Naive B cell (primary cell): ENCODE measurements at regions not wholly inside any gene's neighbourhood (a gene's known extent, or its start where the extent isn't known, plus 50 kb on each side); places are given as distances from the start of the nearest gene placed in this dataset.
"Not testable (repeated sequence)": the region's sequence is repeated elsewhere in the genome, so short reads cannot be mapped to it uniquely, and the experiment has no call there.

Experiments used
- ATAC-seq, 2 donors: fragments of 150-1000 bp; cut with Tn5 transposase; 2 replicates each; pipeline ENCODE4 v1.10.0; 2021; ENCODE audit warnings: low read depth in 2 of 2, mild to moderate bottlenecking in 2 of 2, moderate library complexity in 2 of 2
- DNase-seq: peaks from one replicate; pipeline ENCODE4 v3.0.0; 2022
- H3K27ac Mint-ChIP-seq, 6 donors: one replicate each; pipeline ENCODE4 v1.8.0; 2020 to 2022; ENCODE audit warnings: mild to moderate bottlenecking in 6 of 6, mixed read lengths in 6 of 6, moderate library complexity in 5 of 6, inconsistent platforms in 2 of 6
- H3K27me3 Mint-ChIP-seq, 3 donors: one replicate each; pipeline ENCODE4 v1.8.0; 2021 to 2022; ENCODE audit warnings: mixed read lengths in 3 of 3, mild to moderate bottlenecking in 1 of 3
- H3K36me3 Mint-ChIP-seq, 2 donors: one replicate each; pipeline ENCODE4 v1.8.0; 2020 to 2022; ENCODE audit warnings: mixed read lengths in 2 of 2, inconsistent platforms in 1 of 2, mild to moderate bottlenecking in 1 of 2
- H3K4me1 Mint-ChIP-seq, 3 donors: one replicate each; pipeline ENCODE4 v1.8.0; 2020 to 2022; ENCODE audit warnings: mixed read lengths in 3 of 3, inconsistent platforms in 1 of 3, mild to moderate bottlenecking in 1 of 3, moderate library complexity in 1 of 3
- H3K4me3 Mint-ChIP-seq, 8 donors: one replicate each; pipeline ENCODE4 v1.8.0; 2020 to 2022; ENCODE audit warnings: mild to moderate bottlenecking in 8 of 8, mixed read lengths in 8 of 8, moderate library complexity in 8 of 8, inconsistent platforms in 2 of 8
- H3K9me3 Mint-ChIP-seq, 7 donors: one replicate each; pipeline ENCODE4 v1.8.0; 2020 to 2022; ENCODE audit warnings: mixed read lengths in 7 of 7, mild to moderate bottlenecking in 5 of 7, inconsistent platforms in 2 of 7, moderate library complexity in 1 of 7

DNA sequence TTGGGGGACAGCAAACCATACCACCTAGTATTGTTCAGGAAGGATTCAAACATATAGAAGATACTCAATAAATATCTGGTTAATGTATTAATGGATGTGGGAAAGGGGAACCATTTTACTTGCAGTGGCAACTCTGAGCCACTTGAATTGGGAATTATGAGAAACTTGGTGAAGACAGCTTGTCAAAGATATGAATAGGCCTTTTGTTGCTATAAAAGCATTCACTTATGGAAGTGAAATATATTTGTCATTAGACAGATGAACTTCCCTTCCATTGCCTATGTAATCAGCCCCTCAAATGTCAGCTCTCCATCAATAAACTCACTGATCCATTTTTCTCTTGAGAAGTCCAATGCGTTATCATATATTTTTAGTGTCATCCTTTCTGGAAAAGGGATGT lies 56.1 kb downstream of the GPR85 start:
- H3K36me3 Mint-ChIP-seq, result no peaks in the 10 kb centered on the region
- no peaks in the 10 kb centered on the region for H3K4me1 Mint-ChIP-seq
- ATAC-seq (no peak), DNase-seq (no peak)
- peaks cover 13 to 26% (median 16%) of the 10 kb centered on the region in 3 donors for H3K27me3 Mint-ChIP-seq
- no peak overlapping the region for H3K27ac Mint-ChIP-seq
- no peaks in the 10 kb centered on the region for H3K9me3 Mint-ChIP-seq
- H3K4me3 Mint-ChIP-seq, result no peak overlapping the region

DNA sequence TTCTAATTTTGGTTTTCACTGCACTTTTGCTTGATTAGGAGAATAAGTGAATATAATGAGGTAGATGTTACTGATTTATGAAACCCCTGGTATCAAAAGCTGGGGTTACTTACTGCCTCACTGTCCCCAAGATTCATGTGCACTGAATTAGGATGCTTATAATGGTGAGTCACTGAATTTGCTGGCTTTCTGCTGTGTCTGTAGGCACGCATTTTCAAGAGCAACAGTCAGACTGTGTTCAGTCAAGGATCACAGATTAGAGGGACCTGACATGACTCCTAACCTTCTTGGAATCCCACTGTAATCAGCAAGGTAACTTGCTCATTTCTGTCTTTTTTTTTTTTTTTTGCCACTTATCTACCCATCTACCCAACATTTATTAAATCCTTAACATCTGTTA lies 59.7 kb downstream of the GPR85 start:
- ATAC-seq (no peak), DNase-seq (no peak)
- H3K36me3 Mint-ChIP-seq, result no peaks in the 10 kb centered on the region
- no peak overlapping the region for H3K4me3 Mint-ChIP-seq
- peaks cover 5 to 22% (median 8%) of the 10 kb centered on the region in 3 donors for H3K27me3 Mint-ChIP-seq
- H3K9me3 Mint-ChIP-seq, result peaks cover 0 to 20% (median 7%) of the 10 kb centered on the region in 7 donors
- H3K27ac Mint-ChIP-seq, result peak overlapping the region in 1 of 6 donors; percentile 49
- no peaks in the 10 kb centered on the region for H3K4me1 Mint-ChIP-seq

DNA sequence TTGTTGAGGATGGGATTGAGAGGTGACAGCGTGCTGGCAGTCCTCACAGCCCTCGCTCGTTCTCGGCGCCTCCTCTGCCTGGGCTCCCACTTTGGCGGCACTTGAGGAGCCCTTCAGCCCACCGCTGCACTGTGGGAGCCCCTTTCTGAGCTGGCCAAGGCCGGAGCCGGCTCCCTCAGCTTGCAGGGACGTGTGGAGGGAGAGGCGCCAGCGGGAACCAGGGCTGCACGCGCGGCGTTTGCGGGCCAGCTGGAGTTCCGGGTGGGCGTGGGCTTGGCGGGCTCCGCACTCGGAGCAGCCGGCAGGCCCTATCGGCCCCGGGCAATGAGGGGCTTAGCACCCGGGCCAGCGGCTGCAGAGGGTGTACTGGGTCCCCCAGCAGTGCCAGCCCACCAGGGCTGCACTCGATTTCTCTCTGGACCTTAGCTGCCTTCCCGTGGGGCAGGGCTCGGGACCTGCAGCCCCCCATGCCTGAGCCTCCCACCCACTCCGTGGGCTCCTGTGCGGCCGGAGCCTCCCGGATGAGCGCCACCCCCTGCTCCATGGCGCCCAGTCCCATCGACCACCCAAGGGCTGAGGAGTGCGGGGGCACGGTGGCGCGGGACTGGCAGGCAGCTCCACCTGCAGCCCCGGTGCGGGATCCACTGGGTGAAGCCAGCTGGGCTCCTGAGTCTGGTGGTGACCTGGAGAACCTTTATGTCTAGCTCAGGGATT lies 69.3 kb downstream of the GPR85 start:
- Mint-ChIP-seq H3K9me3 (peaks cover 4 to 25% (median 12%) of the 10 kb centered on the region in 7 donors), H3K36me3 (peaks cover 7 to 15% of the 10 kb centered on the region in 2 donors)
- not testable (repeated sequence) for H3K27ac Mint-ChIP-seq, ATAC-seq, H3K4me3 Mint-ChIP-seq, H3K27me3 Mint-ChIP-seq, DNase-seq, H3K4me1 Mint-ChIP-seq

DNA sequence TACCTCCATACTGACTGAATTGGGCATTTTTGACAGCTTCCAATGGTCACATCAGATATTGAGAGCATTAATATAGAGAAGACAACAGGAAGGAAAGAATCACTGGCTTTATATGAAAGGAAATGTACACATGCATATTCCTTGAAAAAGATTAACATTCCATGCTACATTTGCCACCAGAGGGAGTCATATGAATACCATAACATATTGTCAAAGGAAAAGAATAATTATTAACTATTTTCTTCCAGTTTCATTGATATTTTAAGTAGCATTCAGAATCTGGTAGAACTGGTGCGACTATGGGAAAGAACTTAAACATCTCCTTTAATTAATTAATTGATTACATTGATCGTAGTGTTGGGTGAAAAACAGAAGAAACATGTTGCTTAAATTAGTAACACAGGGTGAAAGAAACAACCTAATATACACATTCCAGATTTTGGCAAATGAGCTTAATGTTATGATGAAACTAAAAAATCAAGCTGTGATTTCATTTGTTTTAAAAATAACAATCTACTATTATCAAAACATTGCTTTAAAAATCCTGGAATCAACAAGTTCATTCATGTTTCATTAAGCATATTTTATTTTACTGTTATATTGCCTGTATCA lies 71.5 kb downstream of the GPR85 start:
- Mint-ChIP-seq H3K27me3 (no peaks in the 10 kb centered on the region), H3K4me3 (no peak overlapping the region), H3K27ac (no peak overlapping the region), H3K36me3 (peaks cover 9 to 25% of the 10 kb centered on the region in 2 donors), H3K9me3 (peaks cover 6 to 27% (median 10%) of the 10 kb centered on the region in 7 donors), H3K4me1 (no peaks in the 10 kb centered on the region)
- DNase-seq (no peak), ATAC-seq (no peak)

DNA sequence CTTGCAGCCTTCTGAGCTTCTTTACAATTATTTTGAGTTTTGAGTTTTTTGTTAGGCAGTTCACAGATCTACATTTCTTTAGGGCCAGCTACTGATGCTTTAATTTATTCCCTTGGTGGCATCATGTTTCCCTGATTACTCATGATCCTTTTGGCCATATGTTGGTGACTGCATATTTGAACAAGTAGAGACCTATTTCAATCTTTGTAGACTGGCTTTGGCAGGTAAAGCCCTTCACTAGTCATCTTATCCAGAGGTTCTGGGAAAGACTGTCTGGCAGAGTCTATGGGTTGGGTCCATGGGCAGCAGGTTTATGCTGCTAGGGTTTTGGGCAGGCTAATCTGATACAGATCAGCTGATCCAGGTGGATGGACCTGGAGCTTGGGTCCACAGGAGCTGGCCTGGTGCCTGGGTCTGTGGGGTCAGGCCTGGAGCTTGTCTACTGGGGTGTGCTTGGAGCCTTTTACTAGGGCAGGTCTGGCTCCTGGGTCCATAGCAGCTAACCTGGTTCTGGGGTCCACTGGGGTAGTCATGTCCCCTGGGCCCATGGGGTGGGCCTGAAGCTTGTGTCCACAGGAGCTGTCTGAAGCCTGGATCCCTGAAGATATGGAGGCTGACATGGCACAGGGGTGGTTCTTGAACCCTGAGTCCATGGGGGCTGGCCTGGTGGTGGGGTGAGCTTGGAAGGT lies 72.7 kb downstream of the GPR85 start:
- H3K9me3 Mint-ChIP-seq, result peaks cover 6 to 27% (median 10%) of the 10 kb centered on the region in 7 donors
- peaks cover 9 to 25% of the 10 kb centered on the region in 2 donors for H3K36me3 Mint-ChIP-seq
- no peak for ATAC-seq
- H3K27me3 Mint-ChIP-seq, result peaks cover 0 to 8% (median 6%) of the 10 kb centered on the region in 3 donors
- DNase-seq, result no peak
- no peak overlapping the region for H3K4me3 Mint-ChIP-seq
- no peak overlapping the region for H3K27ac Mint-ChIP-seq
- H3K4me1 Mint-ChIP-seq, result no peaks in the 10 kb centered on the region

DNA sequence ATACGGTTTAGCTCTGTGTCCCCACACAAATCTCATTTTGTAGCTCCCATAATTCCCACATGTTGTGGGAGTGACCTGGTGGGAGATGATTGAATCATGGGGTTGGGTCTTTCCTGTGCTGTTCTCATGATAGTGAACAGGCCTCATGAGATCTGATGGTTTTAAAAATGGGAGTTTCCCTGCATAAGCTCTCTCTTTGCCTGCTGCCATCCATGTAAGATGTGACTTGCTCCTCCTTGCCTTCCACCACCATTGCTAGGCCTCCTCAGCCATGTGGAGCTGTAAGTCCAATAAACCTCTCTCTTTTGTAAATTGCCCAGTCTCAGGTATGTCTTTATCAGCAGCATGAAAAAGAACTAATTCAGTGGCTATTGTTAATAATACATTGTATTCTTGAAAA lies 73.8 kb downstream of the GPR85 start:
- ATAC-seq, H3K4me1 Mint-ChIP-seq, H3K27ac Mint-ChIP-seq, H3K27me3 Mint-ChIP-seq, DNase-seq, H3K4me3 Mint-ChIP-seq: not testable (repeated sequence)
- H3K9me3 Mint-ChIP-seq, result peaks cover 5 to 27% (median 10%) of the 10 kb centered on the region in 7 donors
- peaks cover 9 to 25% of the 10 kb centered on the region in 2 donors for H3K36me3 Mint-ChIP-seq

DNA sequence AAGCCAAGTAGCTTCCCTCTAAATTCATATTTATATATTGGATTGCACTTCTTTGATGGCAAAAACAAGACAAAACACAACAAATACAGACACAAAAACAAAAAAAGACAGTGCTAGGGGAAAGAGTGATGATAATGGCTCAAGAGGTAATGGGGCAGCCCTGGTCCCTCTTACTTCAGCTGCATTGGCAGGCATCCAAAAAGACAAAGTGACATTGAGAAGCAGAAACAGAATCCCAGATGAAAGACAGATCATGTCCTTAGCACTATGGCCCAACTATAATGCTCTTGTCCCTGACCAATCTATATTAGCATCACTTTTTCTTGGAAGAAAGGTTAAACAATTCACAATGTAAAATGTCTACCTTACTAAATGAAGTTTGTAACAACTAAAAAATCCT lies 76.2 kb downstream of the GPR85 start:
- ATAC-seq, result no peak
- DNase-seq, result no peak
- Mint-ChIP-seq H3K27me3 (peaks cover 4 to 11% (median 8%) of the 10 kb centered on the region in 3 donors), H3K36me3 (peaks cover 9 to 25% of the 10 kb centered on the region in 2 donors), H3K4me1 (no peaks in the 10 kb centered on the region), H3K4me3 (no peak overlapping the region), H3K9me3 (peaks cover 10 to 27% (median 18%) of the 10 kb centered on the region in 7 donors), H3K27ac (peak overlapping the region in 1 of 6 donors; percentile 32)

DNA sequence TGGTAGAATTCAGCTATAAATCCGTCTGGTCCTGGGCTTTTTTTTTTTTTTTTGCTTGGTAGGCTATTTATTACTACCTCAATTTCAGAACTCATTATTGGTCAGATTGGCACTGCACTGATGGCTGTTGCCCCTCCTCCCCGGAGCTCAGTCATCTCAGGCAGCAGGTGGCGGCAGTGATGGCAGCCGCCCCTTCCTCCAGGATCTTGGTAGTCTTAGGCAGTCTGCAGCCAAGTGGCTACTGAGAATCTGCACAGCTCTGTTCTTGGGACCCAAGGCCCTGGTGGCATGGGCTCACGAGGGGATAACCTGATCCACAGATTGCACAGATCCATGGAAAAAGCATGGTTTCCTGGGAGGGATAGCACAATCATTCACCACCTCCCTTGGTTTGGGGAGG lies 77.9 kb downstream of the GPR85 start:
- Mint-ChIP-seq H3K4me1 (no peaks in the 10 kb centered on the region), H3K27ac (no peak overlapping the region), H3K27me3 (peaks cover 4 to 11% (median 9%) of the 10 kb centered on the region in 3 donors), H3K4me3 (no peak overlapping the region), H3K36me3 (peaks cover 9 to 25% of the 10 kb centered on the region in 2 donors), H3K9me3 (peaks cover 10 to 26% (median 18%) of the 10 kb centered on the region in 7 donors)
- DNase-seq (no peak), ATAC-seq (no peak)

DNA sequence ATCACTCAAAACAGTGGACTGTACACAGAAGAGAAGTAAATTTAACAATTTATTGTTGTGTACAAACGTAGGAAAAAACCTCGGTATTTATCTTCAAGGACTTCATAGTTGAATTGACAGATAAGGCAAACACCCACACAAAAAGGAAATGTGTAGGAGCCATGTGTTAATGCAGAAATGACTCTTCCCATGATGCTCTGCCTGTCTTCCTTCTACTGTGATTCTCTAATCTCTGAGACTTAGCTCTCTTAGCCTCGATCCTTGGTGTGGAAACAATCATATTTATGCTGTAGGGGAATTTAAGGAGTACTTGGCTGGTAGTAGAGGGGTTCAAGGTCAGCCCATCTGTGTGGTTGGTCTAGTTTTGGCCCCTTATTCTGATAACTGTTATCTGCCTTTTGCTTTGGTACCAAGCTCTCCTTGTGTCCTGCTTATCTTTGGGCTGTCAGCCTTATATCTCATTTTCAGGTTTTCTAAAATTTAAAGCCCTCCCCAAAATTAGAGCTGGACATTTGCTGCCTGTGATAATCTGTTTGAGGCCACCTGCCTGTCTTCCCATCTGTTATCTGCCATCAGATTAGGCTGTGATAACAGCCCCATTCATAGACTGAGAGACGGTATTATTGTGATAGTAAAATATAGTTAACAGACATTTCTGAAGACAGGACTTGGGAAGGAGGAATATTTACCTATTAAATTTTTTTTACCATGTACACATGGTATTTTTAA lies 81.7 kb downstream of the GPR85 start:
- ATAC-seq, result no peak
- Mint-ChIP-seq H3K36me3 (no peaks in the 10 kb centered on the region), H3K4me3 (no peak overlapping the region), H3K9me3 (peaks cover 0 to 12% (median 0%) of the 10 kb centered on the region in 7 donors), H3K27me3 (peaks cover 8 to 17% (median 16%) of the 10 kb centered on the region in 3 donors), H3K27ac (no peak overlapping the region), H3K4me1 (no peaks in the 10 kb centered on the region)
- DNase-seq, result no peak

DNA sequence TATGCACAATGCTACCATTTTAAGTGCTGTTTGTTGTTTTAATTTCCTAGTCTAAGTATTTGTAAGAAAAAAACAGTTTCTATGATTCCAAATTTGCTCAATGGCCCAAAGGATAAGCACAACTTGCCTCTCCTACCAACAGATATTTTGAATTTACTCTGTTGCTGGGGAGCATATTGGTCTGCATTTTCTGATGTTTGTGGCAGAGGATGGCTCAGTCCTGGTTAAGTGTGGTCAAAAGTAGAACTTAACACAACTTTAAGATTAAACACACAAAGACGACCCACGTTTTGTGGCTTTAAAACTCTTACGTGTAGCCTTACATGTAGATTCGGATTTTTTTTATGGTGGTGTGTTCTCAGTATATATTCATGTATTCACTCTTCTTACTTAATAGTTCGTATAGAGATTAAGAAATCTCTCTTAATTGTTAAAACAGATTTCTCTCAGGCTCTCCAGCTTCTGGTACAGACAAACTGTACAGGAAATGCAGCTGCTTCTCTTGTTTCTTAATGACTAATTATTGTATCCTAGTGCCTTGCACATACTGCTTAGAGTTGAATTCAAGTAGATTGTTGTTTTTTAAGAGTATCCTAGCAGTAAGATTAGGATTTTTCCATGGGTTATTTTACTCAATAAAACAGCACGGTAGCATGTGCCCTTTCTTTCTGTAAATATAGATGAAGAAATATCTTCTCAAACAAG lies 86.2 kb downstream of the GPR85 start:
- peaks cover 5 to 19% (median 8%) of the 10 kb centered on the region in 3 donors for H3K27me3 Mint-ChIP-seq

DNA sequence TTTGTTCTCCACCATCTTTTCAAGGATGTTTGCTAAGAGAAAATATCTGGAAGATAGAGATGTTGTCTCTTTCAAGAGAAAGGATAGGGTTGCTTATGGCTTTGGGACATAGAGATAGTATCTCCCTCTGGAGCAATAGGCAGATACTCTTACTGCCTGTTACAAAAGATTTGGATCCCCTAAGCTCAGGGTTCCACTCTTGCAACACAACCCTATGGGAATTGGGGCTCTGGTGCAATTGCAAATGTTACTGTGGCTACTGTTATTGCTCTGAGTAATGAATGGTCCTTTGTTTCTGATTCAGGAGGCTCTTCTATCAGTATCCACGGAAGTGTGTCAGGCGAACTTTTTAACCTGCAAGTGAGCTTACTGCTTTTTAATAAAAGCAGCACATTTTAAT lies 88.8 kb downstream of the GPR85 start:
- DNase-seq, result no peak
- H3K36me3 Mint-ChIP-seq, result no peaks in the 10 kb centered on the region
- ATAC-seq, result no peak
- no peaks in the 10 kb centered on the region for H3K4me1 Mint-ChIP-seq
- peaks cover 0 to 28% (median 4%) of the 10 kb centered on the region in 3 donors for H3K27me3 Mint-ChIP-seq
- H3K27ac Mint-ChIP-seq, result no peak overlapping the region
- H3K4me3 Mint-ChIP-seq, result no peak overlapping the region
- peaks cover 0 to 3% (median 0%) of the 10 kb centered on the region in 7 donors for H3K9me3 Mint-ChIP-seq

More for the DNA sequence above, 86.2 kb downstream of the GPR85 start:
- DNase-seq (no peak), ATAC-seq (no peak)
- Mint-ChIP-seq H3K36me3 (no peaks in the 10 kb centered on the region), H3K27ac (no peak overlapping the region), H3K9me3 (peaks cover 0 to 3% (median 1%) of the 10 kb centered on the region in 7 donors), H3K4me1 (no peaks in the 10 kb centered on the region), H3K4me3 (no peak overlapping the region)

DNA sequence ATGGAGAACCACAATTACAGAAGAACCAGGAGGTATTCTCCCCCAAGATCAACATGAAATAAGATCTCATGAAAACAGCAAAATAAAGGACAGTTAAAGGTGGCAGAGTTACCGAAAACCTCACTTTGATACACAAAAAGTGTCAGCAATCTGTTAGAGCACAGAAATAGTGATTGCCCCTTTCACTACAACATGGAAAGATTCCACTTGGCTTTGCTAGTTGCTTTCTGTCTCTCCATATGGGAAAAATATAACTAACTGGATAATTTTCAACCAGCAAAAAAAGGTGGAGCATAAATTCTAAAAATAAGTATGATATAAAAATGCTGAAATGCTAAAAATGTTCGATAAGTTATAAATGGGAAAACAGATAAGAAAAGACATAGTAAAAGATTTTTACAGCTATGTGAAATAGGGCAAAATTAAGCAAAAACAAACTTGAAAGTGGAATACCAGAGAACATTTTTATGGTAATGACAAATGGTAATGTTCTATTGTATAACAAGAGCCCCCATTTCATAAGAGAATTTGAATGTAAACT lies 90.2 kb downstream of the GPR85 start:
- no peak overlapping the region for H3K4me3 Mint-ChIP-seq
- peaks cover 0 to 5% (median 0%) of the 10 kb centered on the region in 7 donors for H3K9me3 Mint-ChIP-seq
- H3K27me3 Mint-ChIP-seq, result peaks cover 0 to 30% (median 4%) of the 10 kb centered on the region in 3 donors
- no peaks in the 10 kb centered on the region for H3K36me3 Mint-ChIP-seq
- H3K27ac Mint-ChIP-seq, result no peak overlapping the region
- H3K4me1 Mint-ChIP-seq, result no peaks in the 10 kb centered on the region
- ATAC-seq (no peak), DNase-seq (no peak)
